ENCODE measurements at regions not wholly inside any gene's neighbourhood (a gene's known extent, or its start where the extent isn't known, plus 50 kb on each side); places are given as distances from the start of the nearest gene placed in this dataset.

- no peak for TF ChIP-seq BCLAF1 (IDR thresholded peaks at IDR 0.05)
- no peak for TF ChIP-seq NFYA (IDR thresholded peaks at IDR 0.05; ENCODE audit: borderline replicate concordance, low read depth, low read length)
- no peak for TF ChIP-seq GATAD2B (conservative IDR thresholded peaks at IDR 0.05; ENCODE audit: low read depth)
- TF ChIP-seq FOXM1 (IDR thresholded peaks at IDR 0.05; ENCODE audit: low read depth, low read length) = no peak
Measured at GRCh38 chr13:63110466-63110865, 1694.8 kb upstream of the PCDH20 start (continued).

GRCh38 chr13:63107179-63107943 lies 1691.7 kb upstream of the PCDH20 start:
- ChIA-PET SMC1A (ENCODE audit: uncharacterized antibody, unreplicated experiment) (no interaction called here), CTCF (no interaction called here), RAD21 (ENCODE audit: unreplicated experiment) (no interaction called here), POLR2A (no interaction called here)
- Histone ChIP-seq H3K79me2 (ENCODE audit: control insufficient read depth, insufficient read depth, low read length) (no peaks in the 10 kb centered on the region), H3K9me3 (replicated peaks; ENCODE audit: control insufficient read depth, insufficient read depth, low read length) (no peaks in the 10 kb centered on the region), H3K27ac (ENCODE audit: control insufficient read depth, insufficient read depth) (no peak overlapping the region), H3K27me3 (replicated peaks in 1 of 2; ENCODE audit: control insufficient read depth in 2 of 2, insufficient read depth in 2 of 2, low read length in 1 of 2) (no peaks in the 10 kb centered on the region), H2AFZ (ENCODE audit: control insufficient read depth, low read depth, low read length) (no peak overlapping the region), H3K36me3 (ENCODE audit: control insufficient read depth in 2 of 2, insufficient read depth in 2 of 2, low read length in 1 of 2) (no peaks in the 10 kb centered on the region), H4K20me1 (ENCODE audit: control insufficient read depth, insufficient read depth) (no peaks in the 10 kb centered on the region), H3K4me3 (no peak overlapping the region), H3K4me2 (ENCODE audit: control insufficient read depth, insufficient read depth) (no peak overlapping the region), H3K4me1 (ENCODE audit: control insufficient read depth, insufficient read depth, low read length) (no peaks in the 10 kb centered on the region), H3K9ac (ENCODE audit: control insufficient read depth, insufficient read depth, low read length) (no peak overlapping the region)
- 45% methylated on average over 5 of the region's 5 CpGs for WGBS (ENCODE audit: insufficient coverage, insufficient replicate concordance, low lambda C conversion rate, missing lambda C conversion rate)
- BruUV-seq (replicated peaks) = no TSS peak
- in situ Hi-C loops (cut with MboI) = no loop called here
- FAIRE-seq (no peak), ATAC-seq (no peak), DNase-seq (ENCODE audit: low read depth, low spot score) (no peak)
- intact Hi-C loops (cut with micrococcal nuclease; ENCODE audit: unreplicated experiment) = no loop called here
- TF ChIP-seq ZNF622 (IDR thresholded peaks at IDR 0.05) = no peak
- TF ChIP-seq ZBTB33 (IDR thresholded peaks at IDR 0.05) = no peak
- TF ChIP-seq HSF1 (IDR thresholded peaks at IDR 0.05; ENCODE audit: low read depth, low read length) = no peak
- no peak for TF ChIP-seq NKRF (conservative IDR thresholded peaks at IDR 0.05)
- TF ChIP-seq MAX (IDR thresholded peaks at IDR 0.05; ENCODE audit: low read depth, low read length) = no peak
- no peak for TF ChIP-seq EP300 (IDR thresholded peaks at IDR 0.05; ENCODE audit: borderline replicate concordance in 1 of 2, control insufficient read depth in 1 of 2, low read depth in 2 of 2, low read length in 2 of 2)
- no peak for TF ChIP-seq USF2 (IDR thresholded peaks at IDR 0.05; ENCODE audit: borderline replicate concordance, low read depth, low read length)
- no peak for TF ChIP-seq CHD2 (IDR thresholded peaks at IDR 0.05; ENCODE audit: borderline replicate concordance, low read depth, low read length)
